ENCODE measurements at regions not wholly inside any gene's neighbourhood (a gene's known extent, or its start where the extent isn't known, plus 50 kb on each side); places are given as distances from the start of the nearest gene placed in this dataset.

- TF ChIP-seq SIN3A (IDR thresholded peaks at IDR 0.05; ENCODE audit: borderline replicate concordance, insufficient read depth, low read length) = no peak
- no peak for TF ChIP-seq POLR2AphosphoS5 (IDR thresholded peaks at IDR 0.05; ENCODE audit: low read depth, low read length)
- no peak for TF ChIP-seq TAF1 (IDR thresholded peaks at IDR 0.05; ENCODE audit: borderline replicate concordance, insufficient read depth, low read length)
Observed at GRCh38 chr9:82673201-82673600, 389.7 kb downstream of the RASEF start.

Measured in PFSK-1 (cell line).